ENCODE measurements at regions not wholly inside any gene's neighbourhood (a gene's known extent, or its start where the extent isn't known, plus 50 kb on each side); places are given as distances from the start of the nearest gene placed in this dataset.

DNA sequence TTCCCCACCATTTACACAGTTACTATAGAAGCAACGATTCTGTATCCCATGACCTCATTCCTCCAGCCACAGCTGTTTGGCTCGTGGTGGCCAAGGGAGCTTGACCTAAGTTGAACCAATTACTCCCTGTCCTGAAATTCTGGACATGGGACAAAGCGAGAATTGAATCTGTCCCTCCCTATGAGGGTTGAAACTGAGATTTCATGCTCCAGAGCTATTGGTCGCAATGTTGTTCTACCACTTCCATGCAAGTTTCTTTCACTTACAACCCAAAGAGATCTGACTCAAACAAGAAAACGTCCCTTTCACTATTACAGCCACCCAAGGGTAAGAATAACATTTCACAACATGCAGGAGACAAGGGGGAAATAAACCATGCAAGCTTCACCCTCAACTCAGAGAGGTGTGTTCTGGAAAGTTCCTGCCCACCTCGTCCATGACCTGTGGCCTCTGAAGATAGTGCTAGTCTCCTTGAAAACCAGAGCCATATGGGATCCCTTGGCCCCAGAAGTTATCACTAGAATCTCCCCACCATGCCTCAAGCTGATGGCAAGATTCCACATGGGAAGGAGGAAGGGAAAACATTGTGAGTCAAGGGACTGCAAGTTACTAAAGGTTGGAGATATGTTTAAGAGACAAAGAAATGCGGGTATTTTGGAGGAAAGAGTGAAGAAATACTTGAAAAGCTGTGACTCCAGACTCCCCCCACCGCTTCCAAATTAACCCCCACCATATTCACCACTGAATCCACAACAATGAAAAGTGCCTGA lies 74.5 kb upstream of the SRSF6 start:
- no TSS peak for BruUV-seq (replicated peaks)
- intact Hi-C loops (cut with micrococcal nuclease; ENCODE audit: unreplicated experiment): no loop called here
- in situ Hi-C loops (cut with HindIII; ENCODE audit: extremely low pct_ligation_motif_present, low pct_unique_long_range_greater_than_20kb): no loop called here
- no peaks in the 10 kb centered on the region for H3K9me3 ChIP-seq (ENCODE audit: low read length)
- H3K9ac ChIP-seq (ENCODE audit: insufficient read depth, low read depth, low read length): no peak overlapping the region
- H3K36me3 ChIP-seq (replicated peaks in 1 of 2; ENCODE audit: control insufficient read depth in 1 of 2, insufficient read depth in 2 of 2, low read length in 2 of 2): no peaks in the 10 kb centered on the region
- no peaks in the 10 kb centered on the region for H3K4me1 ChIP-seq (ENCODE audit: insufficient read depth, low read length)
- H3K4me3 ChIP-seq (replicated peaks in 1 of 3; ENCODE audit: insufficient read depth in 1 of 3, low read depth in 2 of 3, low read length in 3 of 3): no peak overlapping the region
- DNase-seq (ENCODE audit: low spot score) (no peak), FAIRE-seq (no peak), ATAC-seq (no peak)
- no peak overlapping the region for H2AFZ ChIP-seq (ENCODE audit: low read length)
- no peak overlapping the region for H3K27ac ChIP-seq (ENCODE audit: extremely low read length, insufficient read depth, low read length)
- H3K27me3 ChIP-seq (ENCODE audit: control insufficient read depth in 1 of 2, insufficient read depth in 2 of 2, low read length in 2 of 2): peaks cover 5 to 21% of the 10 kb centered on the region in 2 experiments; a peak in 2 of 5 replicates
- ChIA-PET CTCF (ENCODE audit: low intra/inter-chr PET ratio, low total read pairs) (no interaction called here), POLR2A (no interaction called here)
- H4K20me1 ChIP-seq (ENCODE audit: insufficient read depth, low read length): no peaks in the 10 kb centered on the region
- 8% methylated on average over 8 of the region's 8 CpGs for WGBS (ENCODE audit: low lambda C conversion rate)
- no peak for TF ChIP-seq ATF7-NPFF (CRISPR knock-in tag; IDR thresholded peaks at IDR 0.05; ENCODE audit: low read depth)
- no peak for TF ChIP-seq RCOR2 (CRISPR knock-in tag; IDR thresholded peaks at IDR 0.05)
- no peak for TF ChIP-seq ZBTB46 (CRISPR knock-in tag; IDR thresholded peaks at IDR 0.05; ENCODE audit: borderline replicate concordance)
- TF ChIP-seq DDIT3 (CRISPR knock-in tag; IDR thresholded peaks at IDR 0.05): no peak
- TF ChIP-seq, protein P1, sequence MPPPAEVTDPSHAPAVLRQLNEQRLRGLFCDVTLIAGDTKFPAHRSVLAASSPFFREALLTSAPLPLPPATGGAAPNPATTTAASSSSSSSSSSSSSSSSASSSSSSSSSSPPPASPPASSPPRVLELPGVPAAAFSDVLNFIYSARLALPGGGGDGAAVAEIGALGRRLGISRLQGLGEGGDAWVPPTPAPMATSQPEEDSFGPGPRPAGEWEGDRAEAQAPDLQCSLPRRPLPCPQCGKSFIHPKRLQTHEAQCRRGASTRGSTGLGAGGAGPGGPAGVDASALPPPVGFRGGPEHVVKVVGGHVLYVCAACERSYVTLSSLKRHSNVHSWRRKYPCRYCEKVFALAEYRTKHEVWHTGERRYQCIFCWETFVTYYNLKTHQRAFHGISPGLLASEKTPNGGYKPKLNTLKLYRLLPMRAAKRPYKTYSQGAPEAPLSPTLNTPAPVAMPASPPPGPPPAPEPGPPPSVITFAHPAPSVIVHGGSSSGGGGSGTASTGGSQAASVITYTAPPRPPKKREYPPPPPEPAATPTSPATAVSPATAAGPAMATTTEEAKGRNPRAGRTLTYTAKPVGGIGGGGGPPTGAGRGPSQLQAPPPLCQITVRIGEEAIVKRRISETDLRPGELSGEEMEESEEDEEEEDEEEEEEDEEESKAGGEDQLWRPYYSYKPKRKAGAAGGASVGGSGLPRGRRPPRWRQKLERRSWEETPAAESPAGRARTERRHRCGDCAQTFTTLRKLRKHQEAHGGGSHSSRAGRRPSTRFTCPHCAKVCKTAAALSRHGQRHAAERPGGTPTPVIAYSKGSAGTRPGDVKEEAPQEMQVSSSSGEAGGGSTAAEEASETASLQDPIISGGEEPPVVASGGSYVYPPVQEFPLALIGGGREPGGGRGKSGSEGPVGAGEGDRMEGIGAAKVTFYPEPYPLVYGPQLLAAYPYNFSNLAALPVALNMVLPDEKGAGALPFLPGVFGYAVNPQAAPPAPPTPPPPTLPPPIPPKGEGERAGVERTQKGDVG (CRISPR knock-in tag; IDR thresholded peaks at IDR 0.05; ENCODE audit: borderline replicate concordance): no peak
- TF ChIP-seq HNRNPLL (IDR thresholded peaks at IDR 0.05; ENCODE audit: low read depth, low read length, poor library complexity, severe bottlenecking): no peak
- no peak for TF ChIP-seq ZNF639 (CRISPR knock-in tag; conservative IDR thresholded peaks at IDR 0.05)
- no peak for TF ChIP-seq ELF3 (CRISPR knock-in tag; IDR thresholded peaks at IDR 0.05)
- TF ChIP-seq HCFC1 (IDR thresholded peaks at IDR 0.05; ENCODE audit: low read depth, low read length): no peak
- TF ChIP-seq BRD4 (CRISPR knock-in tag; IDR thresholded peaks at IDR 0.05): no peak
- H3K79me2 ChIP-seq (ENCODE audit: insufficient read depth, low read length): no peaks in the 10 kb centered on the region
- H3K4me2 ChIP-seq (ENCODE audit: low read depth, low read length): no peak overlapping the region

Data from HepG2 (cell line).